ENCODE measurements at regions not wholly inside any gene's neighbourhood (a gene's known extent, or its start where the extent isn't known, plus 50 kb on each side); places are given as distances from the start of the nearest gene placed in this dataset.

DNA sequence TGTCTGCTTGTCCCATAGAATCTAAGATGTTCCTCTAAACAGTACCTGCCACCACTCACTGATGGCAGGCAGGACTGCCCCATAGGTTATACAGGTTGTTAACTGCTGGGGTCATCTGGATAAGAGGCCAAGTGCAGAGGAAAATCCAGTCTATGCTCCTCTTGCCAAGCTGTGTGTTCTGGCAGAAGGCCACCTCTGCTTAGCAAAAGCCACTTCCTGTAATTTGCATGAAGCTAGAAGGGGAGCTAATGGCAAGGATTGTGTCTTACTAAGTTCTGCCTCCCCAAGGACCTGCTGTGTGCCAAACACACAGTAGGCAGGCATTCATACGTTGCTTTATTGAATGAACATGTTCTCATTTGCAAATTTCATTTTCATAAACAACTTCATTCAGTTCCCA lies 445.4 kb downstream of the BCL11B start:
- no peak for DNase-seq

DNA sequence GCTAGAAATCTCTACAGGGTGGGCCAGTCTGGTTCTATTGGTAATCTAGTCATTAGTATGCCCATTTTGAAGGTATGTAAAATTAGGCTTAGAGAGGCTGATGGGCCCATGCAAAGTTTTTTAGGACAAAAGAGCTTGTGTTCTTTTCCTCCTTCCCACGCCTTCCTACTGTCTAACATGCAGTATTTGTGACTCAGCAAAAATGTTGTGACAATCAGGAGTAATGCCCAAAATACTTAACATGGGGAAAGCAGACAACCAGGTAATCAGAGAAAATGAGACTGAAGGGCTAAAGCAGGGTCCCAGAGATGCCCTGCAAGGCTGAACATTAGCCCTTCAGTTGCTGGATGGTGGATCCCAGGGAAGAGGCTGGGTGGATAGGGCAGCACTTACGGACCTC lies 437.9 kb downstream of the BCL11B start:
- DNase-seq: no peak

DNA sequence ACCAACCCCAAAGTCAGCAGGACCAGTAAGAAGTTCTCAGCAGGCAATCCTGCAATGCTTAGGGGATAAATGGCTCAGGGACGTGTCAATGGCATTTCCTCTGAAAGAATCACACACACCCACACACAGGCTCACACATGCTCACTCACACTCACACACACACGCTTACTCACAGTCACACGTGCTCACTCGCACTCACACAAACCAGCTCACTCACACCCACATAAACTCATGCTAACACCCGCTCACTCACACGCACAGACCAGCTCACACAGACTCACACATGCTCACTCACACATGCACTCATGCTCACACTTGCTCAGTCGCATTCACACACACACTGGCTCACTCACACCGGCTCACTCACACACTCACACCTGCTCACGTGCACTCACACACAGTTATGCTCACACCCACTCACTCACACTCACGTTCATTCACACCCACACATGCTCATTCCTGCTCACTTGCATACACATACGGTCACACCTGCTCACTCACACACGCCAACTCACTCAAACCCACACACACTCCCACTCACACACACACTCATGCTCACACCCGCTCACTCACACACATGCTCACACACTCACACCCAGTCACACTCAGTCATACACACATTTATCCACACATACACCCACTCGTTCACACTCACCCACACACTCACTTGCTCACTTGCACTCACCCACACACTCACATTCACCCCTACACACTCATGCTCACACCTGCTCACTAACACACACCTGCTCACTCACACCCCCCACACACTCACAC lies 436.8 kb downstream of the BCL11B start:
- DNase-seq: no peak

- no peak for DNase-seq
Measured at GRCh38 chr14:98835825-98836100, 436.2 kb downstream of the BCL11B start.

DNA sequence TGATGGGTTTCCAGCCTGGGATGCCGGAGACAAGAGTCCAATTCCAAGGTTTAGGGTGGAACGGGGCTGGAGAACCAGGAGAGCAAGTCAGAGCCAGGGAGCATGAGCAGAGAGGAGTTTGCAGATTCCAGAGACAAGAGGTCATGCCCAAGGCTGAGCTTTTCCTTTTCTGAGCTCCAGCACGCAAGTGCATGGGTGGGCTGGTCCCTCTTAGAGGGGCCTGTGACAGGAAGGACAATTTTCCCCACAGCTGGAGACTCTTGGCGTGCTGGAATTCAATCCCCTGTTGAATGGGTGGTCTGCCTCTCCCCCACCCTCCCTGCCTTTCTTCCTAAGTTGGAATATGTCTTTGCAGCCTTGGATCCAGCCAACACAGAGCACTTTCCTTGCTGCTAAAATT lies 431.9 kb downstream of the BCL11B start:
- no peak for DNase-seq

GRCh38 chr14:98840511-98840910 lies 431.5 kb downstream of the BCL11B start:
- no peak for DNase-seq

DNA sequence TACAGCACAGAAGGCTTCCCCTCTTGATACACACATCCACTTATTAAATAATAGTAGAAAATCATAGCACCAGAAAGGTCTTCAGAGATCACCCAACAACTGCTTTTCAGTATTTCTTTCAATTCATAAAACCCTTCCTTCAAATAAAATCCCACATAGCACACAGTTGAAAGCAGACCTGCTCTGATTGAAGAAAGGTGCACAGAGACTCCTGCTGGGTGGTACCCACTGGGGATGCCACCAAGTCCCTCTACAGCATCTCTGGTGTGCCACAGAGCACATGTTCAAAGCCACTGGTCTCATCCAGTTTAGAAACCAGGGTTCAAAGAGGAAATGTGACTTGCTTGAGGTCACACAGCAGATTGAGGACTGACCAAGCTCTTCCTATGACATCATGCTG lies 427.5 kb downstream of the BCL11B start:
- DNase-seq: no peak

- DNase-seq: no peak
Measured at GRCh38 chr14:98847521-98848468, 424.2 kb downstream of the BCL11B start.

DNA sequence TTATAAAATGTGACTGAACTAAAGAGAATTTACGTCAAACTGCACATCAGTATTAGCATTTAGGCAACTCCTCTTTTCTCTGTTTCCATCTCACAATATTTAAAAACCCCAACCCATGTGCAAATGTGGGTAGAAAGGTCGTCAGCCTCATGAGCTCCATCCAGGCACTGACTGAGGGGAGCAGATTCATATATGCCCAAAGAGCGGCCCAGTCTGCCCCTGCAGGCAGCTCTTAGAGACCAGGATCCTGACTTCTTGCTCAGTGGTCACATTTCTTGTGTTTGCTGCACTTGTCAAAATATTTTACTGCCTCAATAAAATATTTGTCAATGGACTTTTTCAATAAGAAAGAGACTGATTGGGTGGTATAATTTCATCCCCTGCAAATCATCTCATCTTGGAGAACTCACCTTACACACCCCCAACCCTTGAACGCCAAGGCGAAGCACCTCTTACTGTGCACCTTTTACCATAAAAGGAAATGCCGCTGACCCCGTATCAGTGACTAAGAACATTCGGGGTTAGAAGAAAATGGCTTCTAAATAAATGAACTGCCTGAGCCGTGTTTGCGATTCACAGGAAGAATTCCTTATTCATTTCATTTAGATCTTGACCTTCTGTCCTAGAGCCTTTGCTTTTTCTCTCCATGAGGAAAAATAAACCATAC lies 418.8 kb downstream of the BCL11B start:
- DNase-seq: no peak

- DNase-seq: no peak
Measured at GRCh38 chr14:98855926-98856715, 415.9 kb downstream of the BCL11B start.

GRCh38 chr14:98858158-98858557 lies 413.8 kb downstream of the BCL11B start:
- DNase-seq: no peak

DNA sequence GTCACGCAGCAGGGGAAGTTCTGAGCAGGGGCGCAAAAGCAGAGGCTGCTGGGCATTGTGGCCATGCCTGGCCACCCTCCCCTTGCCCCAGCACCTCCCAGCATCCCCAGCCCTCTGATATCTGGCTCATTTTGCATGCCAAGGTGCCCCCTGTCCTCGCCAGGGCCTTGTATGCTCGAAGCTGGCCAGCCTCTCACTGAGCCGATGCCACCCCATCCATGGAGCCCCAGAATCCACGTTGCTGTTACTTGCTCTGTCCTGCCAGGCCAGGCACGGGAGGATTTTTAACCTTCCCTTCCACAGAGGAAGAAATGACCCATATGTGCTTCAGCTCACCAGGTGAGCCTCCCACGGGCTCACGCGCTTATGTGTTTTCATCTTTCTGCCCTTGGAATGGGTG lies 413.4 kb downstream of the BCL11B start:
- no peak for DNase-seq

DNA sequence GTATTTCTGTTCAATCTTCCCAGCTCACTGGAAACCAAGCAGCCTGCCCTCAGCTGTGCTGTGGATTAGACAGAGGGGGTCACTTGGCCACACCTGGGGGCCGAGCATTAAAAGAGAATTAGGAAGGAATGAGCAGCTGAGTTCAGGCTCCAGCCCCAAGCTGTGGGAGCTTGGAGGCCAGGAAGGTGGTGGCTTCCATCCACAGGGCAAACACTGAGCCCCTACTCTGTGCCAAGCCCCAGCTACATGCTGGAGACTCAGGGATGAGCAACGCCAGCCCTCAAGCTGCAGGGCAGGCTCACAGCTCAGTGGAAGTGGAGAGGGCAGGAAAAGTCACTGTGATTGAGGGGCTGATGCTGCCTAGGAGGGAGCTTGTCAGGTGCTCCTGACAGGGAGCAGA lies 412.7 kb downstream of the BCL11B start:
- no peak for DNase-seq

DNA sequence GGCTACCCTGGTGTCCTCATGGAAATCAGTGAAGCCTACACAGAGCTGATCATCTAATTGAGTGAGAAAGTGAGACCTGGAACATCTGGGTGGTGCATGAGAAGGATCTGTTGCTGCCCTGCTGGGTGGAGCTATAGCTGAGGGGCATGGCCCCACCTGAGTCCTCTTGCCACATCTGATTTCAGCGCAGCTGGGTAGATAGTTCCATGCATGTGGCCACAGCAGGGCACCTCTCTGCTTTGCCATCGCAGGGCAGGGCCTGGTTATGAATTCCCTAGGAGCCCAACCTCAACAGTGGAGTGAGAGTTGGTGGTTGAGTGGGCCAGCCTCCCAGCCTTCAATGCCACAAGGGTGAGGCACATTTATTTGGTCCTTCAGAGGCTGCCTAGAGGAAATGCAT lies 407.8 kb downstream of the BCL11B start:
- DNase-seq: no peak

DNA sequence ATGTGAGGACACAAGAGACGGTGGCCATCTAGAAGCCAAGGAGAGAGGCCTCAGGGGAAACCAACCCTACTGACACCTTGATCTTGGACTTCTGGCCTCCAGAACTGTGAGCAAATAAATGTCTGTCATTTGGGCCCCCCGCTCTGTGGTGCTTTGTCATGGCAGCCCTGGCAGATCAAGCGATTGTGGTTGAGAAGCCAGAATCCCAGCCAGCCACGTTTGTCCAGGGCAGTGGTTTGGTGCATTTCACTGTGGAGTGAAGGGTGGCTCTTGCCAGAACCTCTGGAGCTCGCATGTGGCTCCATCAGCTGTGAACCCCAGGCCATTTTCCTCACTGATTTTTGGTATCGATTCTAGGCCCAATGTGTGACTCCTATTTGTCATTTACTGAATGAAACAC lies 404.9 kb downstream of the BCL11B start:
- no peak for DNase-seq

GRCh38 chr14:98867726-98868125 lies 404.3 kb downstream of the BCL11B start:
- no peak for DNase-seq

- no peak for DNase-seq
Measured at GRCh38 chr14:98868866-98869265, 403.1 kb downstream of the BCL11B start.

- DNase-seq: no peak
Measured at GRCh38 chr14:98871796-98872195, 400.2 kb downstream of the BCL11B start.

GRCh38 chr14:98877065-98877464 lies 394.9 kb downstream of the BCL11B start:
- DNase-seq: no peak

DNA sequence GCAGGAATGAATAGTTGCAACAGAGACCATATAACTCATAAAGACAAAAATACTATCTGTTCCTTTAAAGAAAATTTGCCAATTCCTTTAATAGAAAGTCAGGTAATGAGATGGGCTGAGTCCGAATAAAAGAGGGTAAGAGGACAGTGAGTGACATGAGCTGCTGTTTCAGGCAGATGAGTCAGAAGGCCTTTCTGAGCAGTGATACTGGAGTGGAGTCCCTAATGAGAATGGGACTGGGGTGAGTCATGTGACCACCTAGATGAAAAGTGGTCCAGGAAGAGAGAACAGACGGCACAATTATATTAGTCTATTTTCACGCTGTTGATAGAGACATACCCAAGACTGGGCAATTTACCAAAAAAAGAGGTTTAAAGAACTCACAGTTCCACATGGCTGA lies 393.7 kb downstream of the BCL11B start:
- no peak for DNase-seq

DNA sequence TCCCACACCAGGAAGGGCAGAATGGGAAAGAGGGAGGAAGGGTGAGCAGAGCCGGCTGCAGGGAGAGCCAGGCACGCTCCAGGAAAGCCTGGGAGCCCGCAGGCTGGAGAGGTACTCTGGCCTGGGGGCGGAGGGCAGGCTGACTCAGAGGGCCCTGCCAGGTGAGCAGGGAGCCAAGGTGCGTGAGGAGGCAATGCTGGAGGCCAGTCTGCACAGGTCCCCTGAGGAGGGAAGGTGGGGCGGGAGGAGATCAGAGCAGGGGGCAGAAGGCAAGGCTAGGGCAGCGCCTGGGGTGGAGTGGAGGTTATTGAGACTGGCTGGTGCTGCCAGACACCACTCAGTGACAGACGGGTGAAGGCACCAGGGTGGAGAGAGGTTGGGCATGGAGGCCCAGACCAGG lies 385.0 kb downstream of the BCL11B start:
- DNase-seq: no peak

GRCh38 chr14:98888281-98888680 lies 383.7 kb downstream of the BCL11B start:
- no peak for DNase-seq
